PC-9 (cell line): ENCODE measurements at regions not wholly inside any gene's neighbourhood (a gene's known extent, or its start where the extent isn't known, plus 50 kb on each side); places are given as distances from the start of the nearest gene placed in this dataset.

Experiments
- BruUV-seq: library from RNA; stranded (reverse); fragments of 400-500 nt; replicated peaks from 2 replicates; lab custom pipeline; 2021; lab: Mats Ljungman, UMichigan
- CTCF ChIA-PET: fragments of 300-600 bp; sonication (Branson Sonifier 250); formaldehyde crosslinking; loops from one replicate; lab custom pipeline; 2022; ENCODE audit warnings: antibody characterized with exemption; lab: Charles Lee
- POLR2A ChIA-PET: fragments of 300-600 bp; sonication (Branson Sonifier 250); formaldehyde crosslinking; loops from one replicate; lab custom pipeline; 2022; ENCODE audit warnings: antibody characterized with exemption; ENCODE audit not compliant: unreplicated experiment; lab: Charles Lee
- DNase-seq, 2 experiments: peaks; one replicate each; pipeline versions ENCODE4 v3.0.0 to v3.0.0-alpha.2; 2015 to 2022; ENCODE audit warnings: mixed read lengths in 1 of 2
- H2AFZ ChIP-seq: fragments of 200-600 bp; sonication (generic); 2 replicates; pipeline ENCODE4 v1.8.1; 2017; ENCODE audit warnings: antibody characterized with exemption
- H3F3A ChIP-seq: fragments of 200-600 bp; sonication (generic); 2 replicates; pipeline ENCODE4 v1.8.1; 2017; ENCODE audit warnings: antibody characterized with exemption, mild to moderate bottlenecking, low read depth; ENCODE audit not compliant: insufficient read depth
- H3K27ac ChIP-seq: fragments of 200-600 bp; sonication (generic); 2 replicates; pipeline ENCODE4 v1.6.1; 2016; ENCODE audit warnings: mixed run types
- H3K27me3 ChIP-seq: fragments of 200-600 bp; sonication (generic); 2 replicates; pipeline ENCODE4 v1.6.1; 2016; ENCODE audit warnings: low read depth, mixed run types; ENCODE audit not compliant: insufficient read depth
- H3K36me3 ChIP-seq: fragments of 200-600 bp; sonication (generic); 2 replicates; pipeline ENCODE4 v1.6.1; 2016; ENCODE audit warnings: low read depth, mixed run types
- H3K4me1 ChIP-seq: fragments of 200-600 bp; sonication (generic); replicated peaks from 2 replicates; pipeline ENCODE4 v1.6.1; 2016; ENCODE audit warnings: mixed run types; ENCODE audit not compliant: insufficient read depth
- H3K4me2 ChIP-seq: fragments of 200-600 bp; sonication (generic); 2 replicates; pipeline ENCODE4 v1.6.1; 2017; ENCODE audit warnings: mixed run types
- H3K4me3 ChIP-seq: fragments of 200-600 bp; sonication (generic); 2 replicates; pipeline ENCODE4 v1.6.1; 2016; ENCODE audit warnings: mixed run types
- H3K79me2 ChIP-seq: fragments of 200-600 bp; sonication (generic); 2 replicates; pipeline ENCODE4 v1.6.1; 2017; ENCODE audit warnings: low read depth, mixed run types
- H3K9me2 ChIP-seq: fragments of 200-600 bp; sonication (generic); 2 replicates; pipeline ENCODE4 v1.8.1; 2017; ENCODE audit warnings: mild to moderate bottlenecking; ENCODE audit not compliant: insufficient read depth
- H3K9me3 ChIP-seq: fragments of 200-600 bp; sonication (generic); 2 replicates; pipeline ENCODE4 v1.8.1; 2016; ENCODE audit warnings: low read depth; ENCODE audit not compliant: insufficient read depth
- H4K20me1 ChIP-seq: fragments of 200-600 bp; sonication (generic); 2 replicates; pipeline ENCODE4 v1.8.1; 2017; ENCODE audit not compliant: insufficient read depth
- EZH2 ChIP-seq: fragments of 200-600 bp; sonication (generic); IDR thresholded peaks from 2 replicates; pipeline ENCODE4 v1.8.0; 2017; ENCODE audit warnings: antibody characterized with exemption, low read depth
- intact Hi-C: fragments of 100-400 bp; cut with micrococcal nuclease; formaldehyde crosslinking; loops from one replicate; pipeline ENCODE4 v1.10.0; 2022; ENCODE audit not compliant: unreplicated experiment
- TF ChIP-seq, protein P1 (sequence below): fragments of 200-600 bp; sonication (generic); conservative IDR thresholded peaks from 2 replicates; pipeline ENCODE4 v1.6.1; 2017; ENCODE audit warnings: mixed run types, antibody characterized with exemption, mild to moderate bottlenecking, moderate library complexity

DNA sequence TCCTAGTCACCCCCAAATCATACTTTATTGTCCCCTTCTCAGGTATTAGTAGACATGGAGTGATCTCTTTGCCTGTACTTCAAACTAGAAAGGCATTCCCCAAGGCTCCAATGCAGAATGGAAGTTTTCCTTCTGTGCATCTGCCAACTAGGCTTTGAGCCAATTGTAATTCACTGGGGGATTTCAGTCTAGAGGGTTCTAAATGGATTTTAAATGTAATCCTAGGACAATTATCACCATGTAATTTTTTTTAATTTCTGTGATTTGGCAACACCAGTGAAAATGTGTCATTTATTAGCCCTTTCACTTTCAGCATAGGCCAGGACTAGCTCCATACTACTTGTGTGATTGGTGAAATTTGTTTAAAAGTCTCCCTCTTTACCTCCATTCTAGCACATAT lies 557.6 kb upstream of the MARCKS start:
- Histone ChIP-seq H3K4me3 (no peak overlapping the region), H4K20me1 (no peaks in the 10 kb centered on the region), H3K9me3 (no peaks in the 10 kb centered on the region; the same call in 1 of the 2 replicates), H3F3A (no peaks in the 10 kb centered on the region), H3K79me2 (no peaks in the 10 kb centered on the region), H3K27ac (no peak overlapping the region), H3K36me3 (no peaks in the 10 kb centered on the region), H3K9me2 (no peaks in the 10 kb centered on the region; the same call in 1 of the 2 replicates), H2AFZ (no peak overlapping the region), H3K4me2 (no peak overlapping the region), H3K27me3 (no peaks in the 10 kb centered on the region), H3K4me1 (no peaks in the 10 kb centered on the region)
- intact Hi-C loops: no loop called here
- ChIA-PET POLR2A (no interaction called here), CTCF (no interaction called here)
- no TSS peak for BruUV-seq
- no peak for DNase-seq
- TF ChIP-seq EZH2: no peak
- TF ChIP-seq, protein P1, sequence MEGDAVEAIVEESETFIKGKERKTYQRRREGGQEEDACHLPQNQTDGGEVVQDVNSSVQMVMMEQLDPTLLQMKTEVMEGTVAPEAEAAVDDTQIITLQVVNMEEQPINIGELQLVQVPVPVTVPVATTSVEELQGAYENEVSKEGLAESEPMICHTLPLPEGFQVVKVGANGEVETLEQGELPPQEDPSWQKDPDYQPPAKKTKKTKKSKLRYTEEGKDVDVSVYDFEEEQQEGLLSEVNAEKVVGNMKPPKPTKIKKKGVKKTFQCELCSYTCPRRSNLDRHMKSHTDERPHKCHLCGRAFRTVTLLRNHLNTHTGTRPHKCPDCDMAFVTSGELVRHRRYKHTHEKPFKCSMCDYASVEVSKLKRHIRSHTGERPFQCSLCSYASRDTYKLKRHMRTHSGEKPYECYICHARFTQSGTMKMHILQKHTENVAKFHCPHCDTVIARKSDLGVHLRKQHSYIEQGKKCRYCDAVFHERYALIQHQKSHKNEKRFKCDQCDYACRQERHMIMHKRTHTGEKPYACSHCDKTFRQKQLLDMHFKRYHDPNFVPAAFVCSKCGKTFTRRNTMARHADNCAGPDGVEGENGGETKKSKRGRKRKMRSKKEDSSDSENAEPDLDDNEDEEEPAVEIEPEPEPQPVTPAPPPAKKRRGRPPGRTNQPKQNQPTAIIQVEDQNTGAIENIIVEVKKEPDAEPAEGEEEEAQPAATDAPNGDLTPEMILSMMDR: no peak

DNA sequence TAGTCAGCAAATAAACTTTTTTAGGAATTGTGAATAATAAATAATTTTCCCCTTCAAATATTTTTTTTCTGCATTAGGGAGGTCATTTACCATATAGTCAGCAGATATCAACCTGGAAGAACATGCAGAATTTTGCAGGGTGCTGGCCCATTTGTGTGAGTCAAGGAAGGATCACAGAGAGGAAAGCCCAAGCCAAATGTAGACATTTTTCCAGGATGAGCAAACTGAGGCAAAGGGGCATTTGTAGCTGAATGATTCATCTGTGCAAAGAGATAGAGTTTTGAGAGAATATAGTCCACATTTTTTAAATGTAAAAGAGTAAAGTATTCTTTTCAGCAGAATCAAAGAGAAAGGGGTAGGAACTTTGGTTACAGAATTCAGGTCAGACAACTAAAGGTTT lies 555.5 kb upstream of the MARCKS start:
- ChIA-PET POLR2A (no interaction called here), CTCF (no interaction called here)
- BruUV-seq: no TSS peak

GRCh38 chr6:113304116-113304515 lies 553.0 kb upstream of the MARCKS start:
- ChIA-PET POLR2A (no interaction called here), CTCF (no interaction called here)

More for the DNA sequence above, 555.5 kb upstream of the MARCKS start:
- intact Hi-C loops: loop anchor here (10.0 kb wide), 1 partner anchor 177 kb away; no protein-coding TSS in a partner anchor
- H3K27ac ChIP-seq: no peak overlapping the region
- H3K4me1 ChIP-seq: no peaks in the 10 kb centered on the region
- H3K4me2 ChIP-seq: no peak overlapping the region
- TF ChIP-seq, protein P1: no peak
- no peak for TF ChIP-seq EZH2
- no peaks in the 10 kb centered on the region for H4K20me1 ChIP-seq
- H3F3A ChIP-seq: no peaks in the 10 kb centered on the region
- H3K36me3 ChIP-seq: no peaks in the 10 kb centered on the region
- H3K4me3 ChIP-seq: no peak overlapping the region
- no peaks in the 10 kb centered on the region for H3K27me3 ChIP-seq
- no peak for DNase-seq
- H3K79me2 ChIP-seq: no peaks in the 10 kb centered on the region
- no peak overlapping the region for H2AFZ ChIP-seq
- no peaks in the 10 kb centered on the region for H3K9me2 ChIP-seq
- no peaks in the 10 kb centered on the region; the same call in 1 of the 2 replicates for H3K9me3 ChIP-seq

More at GRCh38 chr6:113304116-113304515, 553.0 kb upstream of the MARCKS start:
- DNase-seq: no peak
- no peaks in the 10 kb centered on the region for H4K20me1 ChIP-seq
- H3K4me3 ChIP-seq: no peak overlapping the region
- H3K4me1 ChIP-seq: no peaks in the 10 kb centered on the region
- no peak overlapping the region for H3K4me2 ChIP-seq
- H3K27ac ChIP-seq: no peak overlapping the region
- no peaks in the 10 kb centered on the region for H3F3A ChIP-seq
- no peaks in the 10 kb centered on the region for H3K9me3 ChIP-seq
- no peak overlapping the region for H2AFZ ChIP-seq
- no peaks in the 10 kb centered on the region for H3K9me2 ChIP-seq
- intact Hi-C loops: loop anchor here (10.0 kb wide), 1 partner anchor 179 kb away; no protein-coding TSS in a partner anchor
- no peaks in the 10 kb centered on the region for H3K27me3 ChIP-seq
- no TSS peak for BruUV-seq
- TF ChIP-seq, protein P1: no peak
- TF ChIP-seq EZH2: no peak
- H3K79me2 ChIP-seq: no peaks in the 10 kb centered on the region
- H3K36me3 ChIP-seq: no peaks in the 10 kb centered on the region
